ENCODE measurements at regions not wholly inside any gene's neighbourhood (a gene's known extent, or its start where the extent isn't known, plus 50 kb on each side); places are given as distances from the start of the nearest gene placed in this dataset.
A peak's percentile ranks its signal among the peaks of the same experiment; 100 is the strongest.

GRCh38 chr4:4593596-4594284 is 51.9 kb upstream of the STX18 start:
- Histone ChIP-seq H3K27ac (ENCODE audit: extremely low read depth, low read depth, low read length) (no peak overlapping the region), H3K9me3 (ENCODE audit: control insufficient read depth, insufficient read depth, low read depth, low read length) (no peaks in the 10 kb centered on the region), H3K36me3 (ENCODE audit: control insufficient read depth in 2 of 2, insufficient read depth in 1 of 2, low read length in 2 of 2) (no peaks in the 10 kb centered on the region), H3K4me3 (ENCODE audit: low read depth, low read length) (no peak overlapping the region), H3K4me1 (ENCODE audit: control insufficient read depth, insufficient read depth, low read length) (no peaks in the 10 kb centered on the region)
- ChIA-PET CTCF (no interaction called here), POLR2A (no interaction called here)
- TF ChIP-seq ZNF433 (tag by site-specific recombination; IDR thresholded peaks at IDR 0.05; ENCODE audit: low read depth) (no peak), ZNF214 (tag by site-specific recombination; IDR thresholded peaks at IDR 0.05; ENCODE audit: borderline replicate concordance) (no peak), ZNF560 (tag by site-specific recombination; IDR thresholded peaks at IDR 0.05; ENCODE audit: borderline replicate concordance) (no peak), ZBTB21 (tag by site-specific recombination; IDR thresholded peaks at IDR 0.05) (no peak), ZNF830 (tag by site-specific recombination; IDR thresholded peaks at IDR 0.05; ENCODE audit: low read depth) (no peak), BCL11A (tag by site-specific recombination; IDR thresholded peaks at IDR 0.05; ENCODE audit: low read depth) (no peak), KLF10 (tag by site-specific recombination; IDR thresholded peaks at IDR 0.05) (no peak), ZNF2 (tag by site-specific recombination; IDR thresholded peaks at IDR 0.05) (no peak), TCF7L2 (IDR thresholded peaks at IDR 0.05; ENCODE audit: borderline replicate concordance, low read depth, low read length) (no peak), ZNF701 (tag by site-specific recombination; IDR thresholded peaks at IDR 0.05) (no peak), ZNF221 (tag by site-specific recombination; IDR thresholded peaks at IDR 0.05; ENCODE audit: borderline replicate concordance) (no peak), ZSCAN30 (tag by site-specific recombination; IDR thresholded peaks at IDR 0.05) (no peak), IKZF3 (tag by site-specific recombination; IDR thresholded peaks at IDR 0.05) (no peak), HOXA7 (CRISPR knock-in tag; IDR thresholded peaks at IDR 0.05; ENCODE audit: borderline replicate concordance) (no peak), ZBTB6 (tag by site-specific recombination; IDR thresholded peaks at IDR 0.05) (no peak), ZNF19 (tag by site-specific recombination; IDR thresholded peaks at IDR 0.05; ENCODE audit: low read depth) (no peak), ATF2 (tag by site-specific recombination; IDR thresholded peaks at IDR 0.05; ENCODE audit: low read depth) (no peak), ZNF48 (tag by site-specific recombination; IDR thresholded peaks at IDR 0.05) (no peak)
- TF ChIP-seq, protein P1, sequence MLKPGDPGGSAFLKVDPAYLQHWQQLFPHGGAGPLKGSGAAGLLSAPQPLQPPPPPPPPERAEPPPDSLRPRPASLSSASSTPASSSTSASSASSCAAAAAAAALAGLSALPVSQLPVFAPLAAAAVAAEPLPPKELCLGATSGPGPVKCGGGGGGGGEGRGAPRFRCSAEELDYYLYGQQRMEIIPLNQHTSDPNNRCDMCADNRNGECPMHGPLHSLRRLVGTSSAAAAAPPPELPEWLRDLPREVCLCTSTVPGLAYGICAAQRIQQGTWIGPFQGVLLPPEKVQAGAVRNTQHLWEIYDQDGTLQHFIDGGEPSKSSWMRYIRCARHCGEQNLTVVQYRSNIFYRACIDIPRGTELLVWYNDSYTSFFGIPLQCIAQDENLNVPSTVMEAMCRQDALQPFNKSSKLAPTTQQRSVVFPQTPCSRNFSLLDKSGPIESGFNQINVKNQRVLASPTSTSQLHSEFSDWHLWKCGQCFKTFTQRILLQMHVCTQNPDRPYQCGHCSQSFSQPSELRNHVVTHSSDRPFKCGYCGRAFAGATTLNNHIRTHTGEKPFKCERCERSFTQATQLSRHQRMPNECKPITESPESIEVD (tag by site-specific recombination; IDR thresholded peaks at IDR 0.05): no peak
- TF ChIP-seq, protein P2, sequence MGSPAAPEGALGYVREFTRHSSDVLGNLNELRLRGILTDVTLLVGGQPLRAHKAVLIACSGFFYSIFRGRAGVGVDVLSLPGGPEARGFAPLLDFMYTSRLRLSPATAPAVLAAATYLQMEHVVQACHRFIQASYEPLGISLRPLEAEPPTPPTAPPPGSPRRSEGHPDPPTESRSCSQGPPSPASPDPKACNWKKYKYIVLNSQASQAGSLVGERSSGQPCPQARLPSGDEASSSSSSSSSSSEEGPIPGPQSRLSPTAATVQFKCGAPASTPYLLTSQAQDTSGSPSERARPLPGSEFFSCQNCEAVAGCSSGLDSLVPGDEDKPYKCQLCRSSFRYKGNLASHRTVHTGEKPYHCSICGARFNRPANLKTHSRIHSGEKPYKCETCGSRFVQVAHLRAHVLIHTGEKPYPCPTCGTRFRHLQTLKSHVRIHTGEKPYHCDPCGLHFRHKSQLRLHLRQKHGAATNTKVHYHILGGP (tag by site-specific recombination; IDR thresholded peaks at IDR 0.05): no peak

- Histone ChIP-seq H3K27ac (ENCODE audit: extremely low read depth, low read depth, low read length) (no peak overlapping the region), H3K9me3 (ENCODE audit: control insufficient read depth, insufficient read depth, low read depth, low read length) (no peaks in the 10 kb centered on the region), H3K4me1 (ENCODE audit: control insufficient read depth, insufficient read depth, low read length) (no peaks in the 10 kb centered on the region), H3K4me3 (ENCODE audit: low read depth, low read length) (no peak overlapping the region), H3K36me3 (ENCODE audit: control insufficient read depth in 2 of 2, insufficient read depth in 1 of 2, low read length in 2 of 2) (no peaks in the 10 kb centered on the region)
- ChIA-PET POLR2A (no interaction called here), CTCF (no interaction called here)
- TF ChIP-seq ZNF341 (tag by site-specific recombination; IDR thresholded peaks at IDR 0.05; ENCODE audit: low read depth) (no peak), ZNF585B (tag by site-specific recombination; IDR thresholded peaks at IDR 0.05) (peak; percentile 35; the same call in 1 of the 2 replicates)
Observed at GRCh38 chr4:4592414-4592813, 50.6 kb upstream of the STX18 start.

All from HEK293 (cell line).